ENCODE measurements at regions not wholly inside any gene's neighbourhood (a gene's known extent, or its start where the extent isn't known, plus 50 kb on each side); places are given as distances from the start of the nearest gene placed in this dataset.
"Not testable (repeated sequence)": the region's sequence is repeated elsewhere in the genome, so short reads cannot be mapped to it uniquely, and the experiment has no call there.

GRCh38 chr1:163472651-163473248, 151.0 kb downstream of the NUF2 start:
- Histone ChIP-seq H3K4me3 (ENCODE audit: extremely low read depth, insufficient read depth, low read length, poor library complexity, severe bottlenecking) (no peak overlapping the region), H3K27ac (ENCODE audit: low read depth, low read length, severe bottlenecking) (no peak overlapping the region), H3K36me3 (ENCODE audit: control insufficient read depth, insufficient read depth, low read length) (no peaks in the 10 kb centered on the region), H3K9me3 (ENCODE audit: control insufficient read depth, low read length) (no peaks in the 10 kb centered on the region), H3K4me1 (ENCODE audit: control insufficient read depth, insufficient read depth, low read length, poor library complexity, severe bottlenecking) (no peaks in the 10 kb centered on the region)
- 91 to 95% methylated on average over 6 to 8 of the region's 9 CpGs for WGBS, 2 experiments (ENCODE audit: insufficient coverage in 2 of 2)

- Histone ChIP-seq H3K9me3 (ENCODE audit: control insufficient read depth, low read length) (peaks cover 6% of the 10 kb centered on the region), H3K36me3 (ENCODE audit: control insufficient read depth, insufficient read depth, low read length) (no peaks in the 10 kb centered on the region), H3K4me1 (ENCODE audit: control insufficient read depth, insufficient read depth, low read length, poor library complexity, severe bottlenecking) (no peaks in the 10 kb centered on the region)
These were observed 155.6 kb downstream of the NUF2 start for GRCh38 chr1:163477276-163477830.

GRCh38 chr1:163498391-163499330, 176.9 kb downstream of the NUF2 start:
- not testable (repeated sequence) for H3K4me1 ChIP-seq (ENCODE audit: control insufficient read depth, insufficient read depth, low read length, poor library complexity, severe bottlenecking); H3K36me3 ChIP-seq (ENCODE audit: control insufficient read depth, insufficient read depth, low read length); H3K4me3 ChIP-seq (ENCODE audit: extremely low read depth, insufficient read depth, low read length, poor library complexity, severe bottlenecking); H3K27ac ChIP-seq (ENCODE audit: low read depth, low read length, severe bottlenecking); H3K9me3 ChIP-seq (ENCODE audit: control insufficient read depth, low read length)
- 93 to 95% methylated on average over 19 to 33 of the region's 52 CpGs for WGBS, 2 experiments (ENCODE audit: insufficient coverage in 2 of 2)

More at GRCh38 chr1:163477276-163477830, 155.6 kb downstream of the NUF2 start:
- WGBS, 2 experiments (ENCODE audit: insufficient coverage in 2 of 2), result 61 to 82% methylated on average over 2 of the region's 3 CpGs
- Histone ChIP-seq H3K4me3 (ENCODE audit: extremely low read depth, insufficient read depth, low read length, poor library complexity, severe bottlenecking) (no peak overlapping the region), H3K27ac (ENCODE audit: low read depth, low read length, severe bottlenecking) (no peak overlapping the region)

GRCh38 chr1:163504331-163504978, 182.7 kb downstream of the NUF2 start:
- no peak overlapping the region for H3K4me3 ChIP-seq (ENCODE audit: extremely low read depth, insufficient read depth, low read length, poor library complexity, severe bottlenecking)
- H3K36me3 ChIP-seq (ENCODE audit: control insufficient read depth, insufficient read depth, low read length), result no peaks in the 10 kb centered on the region
- 93 to 95% methylated on average over 8 of the region's 10 CpGs for WGBS, 2 experiments (ENCODE audit: insufficient coverage in 2 of 2)
- no peak overlapping the region for H3K27ac ChIP-seq (ENCODE audit: low read depth, low read length, severe bottlenecking)
- H3K9me3 ChIP-seq (ENCODE audit: control insufficient read depth, low read length), result no peaks in the 10 kb centered on the region
- H3K4me1 ChIP-seq (ENCODE audit: control insufficient read depth, insufficient read depth, low read length, poor library complexity, severe bottlenecking), result no peaks in the 10 kb centered on the region

GRCh38 chr1:163509114-163509513, 187.4 kb downstream of the NUF2 start:
- Histone ChIP-seq H3K36me3 (ENCODE audit: control insufficient read depth, insufficient read depth, low read length) (no peaks in the 10 kb centered on the region), H3K27ac (ENCODE audit: low read depth, low read length, severe bottlenecking) (no peak overlapping the region), H3K4me1 (ENCODE audit: control insufficient read depth, insufficient read depth, low read length, poor library complexity, severe bottlenecking) (no peaks in the 10 kb centered on the region), H3K4me3 (ENCODE audit: extremely low read depth, insufficient read depth, low read length, poor library complexity, severe bottlenecking) (no peak overlapping the region), H3K9me3 (ENCODE audit: control insufficient read depth, low read length) (no peaks in the 10 kb centered on the region)
- 60 to 80% methylated on average over 1 to 2 of the region's 2 CpGs for WGBS, 2 experiments (ENCODE audit: insufficient coverage in 2 of 2)

GRCh38 chr1:163512349-163512989, 190.7 kb downstream of the NUF2 start:
- no peaks in the 10 kb centered on the region for H3K4me1 ChIP-seq (ENCODE audit: control insufficient read depth, insufficient read depth, low read length, poor library complexity, severe bottlenecking)
- WGBS, 2 experiments (ENCODE audit: insufficient coverage in 2 of 2), result 100% methylated on average over 2 of the region's 2 CpGs; no CpG with 5 or more reads in 1 of the 2 experiments
- H3K4me3 ChIP-seq (ENCODE audit: extremely low read depth, insufficient read depth, low read length, poor library complexity, severe bottlenecking), result no peak overlapping the region
- no peak overlapping the region for H3K27ac ChIP-seq (ENCODE audit: low read depth, low read length, severe bottlenecking)
- H3K36me3 ChIP-seq (ENCODE audit: control insufficient read depth, insufficient read depth, low read length), result no peaks in the 10 kb centered on the region
- no peaks in the 10 kb centered on the region for H3K9me3 ChIP-seq (ENCODE audit: control insufficient read depth, low read length)

- no peaks in the 10 kb centered on the region for H3K4me1 ChIP-seq (ENCODE audit: control insufficient read depth, insufficient read depth, low read length, poor library complexity, severe bottlenecking)
- 100% methylated on average over 1 of the region's 7 CpGs; no CpG with 5 or more reads in 1 of the 2 experiments for WGBS, 2 experiments (ENCODE audit: insufficient coverage in 2 of 2)
- no peak overlapping the region for H3K4me3 ChIP-seq (ENCODE audit: extremely low read depth, insufficient read depth, low read length, poor library complexity, severe bottlenecking)
- no peaks in the 10 kb centered on the region for H3K9me3 ChIP-seq (ENCODE audit: control insufficient read depth, low read length)
- no peak overlapping the region for H3K27ac ChIP-seq (ENCODE audit: low read depth, low read length, severe bottlenecking)
- H3K36me3 ChIP-seq (ENCODE audit: control insufficient read depth, insufficient read depth, low read length), result no peaks in the 10 kb centered on the region
These were observed 201.7 kb downstream of the NUF2 start for GRCh38 chr1:163523375-163524029.

GRCh38 chr1:163528710-163529348, 207.1 kb downstream of the NUF2 start:
- H3K27ac ChIP-seq (ENCODE audit: low read depth, low read length, severe bottlenecking), result no peak overlapping the region
- no peaks in the 10 kb centered on the region for H3K36me3 ChIP-seq (ENCODE audit: control insufficient read depth, insufficient read depth, low read length)
- H3K4me3 ChIP-seq (ENCODE audit: extremely low read depth, insufficient read depth, low read length, poor library complexity, severe bottlenecking), result no peak overlapping the region
- WGBS, 2 experiments (ENCODE audit: insufficient coverage in 2 of 2), result no CpG with 5 or more reads among the region's 2 CpGs
- H3K4me1 ChIP-seq (ENCODE audit: control insufficient read depth, insufficient read depth, low read length, poor library complexity, severe bottlenecking), result no peaks in the 10 kb centered on the region
- H3K9me3 ChIP-seq (ENCODE audit: control insufficient read depth, low read length), result no peaks in the 10 kb centered on the region

- H3K36me3 ChIP-seq (ENCODE audit: control insufficient read depth, insufficient read depth, low read length), result no peaks in the 10 kb centered on the region
- H3K4me1 ChIP-seq (ENCODE audit: control insufficient read depth, insufficient read depth, low read length, poor library complexity, severe bottlenecking), result no peaks in the 10 kb centered on the region
- 70 to 91% methylated on average over 1 to 2 of the region's 2 CpGs for WGBS, 2 experiments (ENCODE audit: insufficient coverage in 2 of 2)
- no peak overlapping the region for H3K27ac ChIP-seq (ENCODE audit: low read depth, low read length, severe bottlenecking)
- no peaks in the 10 kb centered on the region for H3K9me3 ChIP-seq (ENCODE audit: control insufficient read depth, low read length)
- H3K4me3 ChIP-seq (ENCODE audit: extremely low read depth, insufficient read depth, low read length, poor library complexity, severe bottlenecking), result no peak overlapping the region
These were observed 209.6 kb downstream of the NUF2 start for GRCh38 chr1:163531345-163531744.
